HG03159 (cell line): ENCODE measurements at regions not wholly inside any gene's neighbourhood (a gene's known extent, or its start where the extent isn't known, plus 50 kb on each side); places are given as distances from the start of the nearest gene placed in this dataset.

Source experiments
- ATAC-seq: cut with Tn5 transposase; IDR thresholded peaks from one replicate; pipeline ENCODE4 v1.9.1; 2021; ENCODE audit warnings: mild to moderate bottlenecking, moderate library complexity; ENCODE audit not compliant: unreplicated experiment

DNA sequence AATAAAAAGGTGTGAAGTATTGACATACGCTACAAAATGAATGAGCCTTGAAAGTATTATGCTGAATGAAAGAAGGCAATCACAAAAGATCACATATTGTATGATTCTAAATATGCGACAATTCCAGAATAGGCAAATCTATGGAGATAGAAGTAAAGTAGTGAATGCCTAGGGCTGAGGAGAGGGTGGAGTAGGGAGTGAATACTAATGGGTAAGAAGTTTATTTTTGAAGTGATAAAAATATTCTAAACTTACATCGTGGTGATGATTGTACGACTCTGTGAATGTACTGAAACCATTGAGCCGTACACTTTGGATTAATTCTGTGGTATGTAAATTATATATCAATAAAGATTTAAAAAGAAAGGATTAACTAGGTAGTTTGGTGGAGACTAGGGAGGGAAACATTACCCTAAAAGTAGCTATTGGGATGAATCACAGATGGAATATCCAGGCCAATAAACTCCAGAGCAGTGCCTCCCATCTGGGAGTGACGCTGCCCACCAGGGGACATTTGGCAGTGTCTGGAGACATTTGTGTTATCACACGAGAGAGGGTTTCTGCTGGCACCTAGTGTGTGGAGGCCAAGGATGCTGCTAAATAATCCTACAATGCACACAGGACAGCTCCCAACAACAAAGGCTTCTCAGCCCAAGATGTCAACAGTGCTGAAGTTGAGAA is 214.2 kb upstream of the PCSK2 start:
- ATAC-seq, result no peak

DNA sequence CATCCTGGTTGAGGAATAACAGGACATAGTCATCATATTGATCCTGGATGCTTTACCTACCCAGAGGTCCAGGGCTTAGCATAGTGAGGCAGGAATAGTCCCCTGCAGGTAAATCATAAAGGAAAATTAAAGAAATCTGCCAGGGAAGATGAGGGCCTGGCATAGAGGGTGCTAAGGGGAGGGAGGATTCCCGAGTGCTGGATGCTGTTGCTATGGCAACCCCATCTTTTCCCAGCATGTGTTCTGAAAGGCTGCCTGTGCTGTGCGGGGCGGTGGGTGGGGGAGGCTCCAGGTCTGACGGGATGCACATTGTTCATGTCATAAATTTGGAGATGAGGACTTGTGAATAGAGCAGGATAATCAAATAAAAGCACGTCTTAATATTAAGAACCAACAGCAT is 212.6 kb upstream of the PCSK2 start:
- ATAC-seq, result no peak

DNA sequence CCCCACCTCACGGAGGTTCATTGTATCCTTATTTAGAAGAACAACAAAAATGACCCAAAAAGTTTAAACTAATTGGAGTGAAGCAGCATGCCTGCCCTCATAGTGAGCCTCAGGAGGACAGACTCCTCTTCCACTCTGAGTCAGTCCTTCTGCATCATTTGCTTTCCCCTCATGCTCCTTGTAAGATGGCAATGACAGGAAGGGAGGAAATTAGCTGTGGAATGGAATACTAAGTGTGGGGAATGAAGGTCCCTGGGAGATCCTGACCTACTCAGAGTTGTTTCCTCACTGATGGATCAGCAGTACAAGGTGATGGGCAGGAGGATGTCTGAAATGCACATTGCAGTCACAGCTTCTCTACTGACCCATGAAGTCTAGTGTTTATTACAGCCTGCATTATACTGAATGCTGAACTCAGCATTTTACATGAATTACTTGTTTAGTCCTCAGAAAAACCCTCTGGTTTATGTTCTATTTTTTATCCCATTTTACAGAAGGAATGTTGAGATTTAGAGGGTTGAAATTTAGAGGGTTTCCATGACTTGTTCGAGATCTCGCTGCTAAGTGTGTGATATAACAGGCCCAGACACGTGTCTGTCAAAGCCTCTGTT is 212.0 kb upstream of the PCSK2 start:
- no peak for ATAC-seq

DNA sequence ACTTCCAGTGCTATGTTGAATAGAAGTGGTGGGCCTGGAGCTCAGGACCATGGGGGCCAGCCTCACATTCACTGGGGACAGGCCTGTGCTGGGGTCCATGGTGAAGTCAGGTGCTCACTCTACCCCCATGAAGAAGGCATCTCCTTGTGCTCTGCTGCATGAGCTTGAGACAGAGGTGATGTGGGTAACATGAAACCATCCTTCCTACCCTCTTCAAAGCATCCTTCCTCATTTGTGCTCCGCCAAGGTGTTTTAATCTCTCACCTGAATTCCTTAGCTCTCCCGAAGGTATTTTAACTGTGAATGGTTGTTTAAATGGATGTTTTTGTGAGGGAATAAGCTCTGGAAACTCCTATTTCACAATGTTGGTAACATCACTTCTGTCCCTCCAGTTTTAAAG is 209.6 kb upstream of the PCSK2 start:
- ATAC-seq, result no peak

DNA sequence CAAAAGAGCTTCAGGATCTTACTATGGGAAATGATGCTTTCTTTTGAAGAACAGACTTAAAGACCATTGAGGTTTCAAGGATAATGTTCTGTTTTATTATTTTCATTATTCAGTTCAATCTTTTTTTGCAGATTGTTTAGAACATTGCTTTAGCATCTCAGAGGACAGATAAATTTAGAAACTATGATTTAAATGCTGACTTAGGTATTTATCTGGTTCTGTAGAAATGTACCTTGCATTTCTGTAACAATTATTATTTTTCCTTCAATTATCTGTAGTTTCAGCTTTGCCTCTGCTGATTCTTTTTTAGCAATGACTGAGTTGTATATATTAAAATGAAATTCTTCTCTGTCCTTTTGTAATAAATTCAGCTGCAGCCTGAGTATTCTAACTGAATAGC is 205.4 kb upstream of the PCSK2 start:
- no peak for ATAC-seq

DNA sequence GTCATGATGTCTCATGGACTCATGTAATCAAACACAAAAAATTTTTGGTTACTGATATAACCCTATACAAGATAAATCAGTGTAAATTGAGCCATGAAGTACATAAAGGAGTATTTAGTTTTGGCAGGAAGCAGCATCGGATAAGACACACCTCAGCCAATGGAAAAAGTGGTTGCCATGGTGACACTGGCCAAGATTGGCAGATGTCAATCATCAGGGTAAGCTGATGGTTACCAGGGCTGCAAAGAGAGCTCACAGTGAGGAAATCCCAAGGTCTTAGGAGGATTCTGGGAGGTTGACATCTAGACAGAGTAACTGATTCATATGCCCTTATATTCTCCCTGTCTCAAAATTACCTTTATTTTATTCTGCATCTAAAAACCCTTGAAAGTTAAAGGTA is 203.8 kb upstream of the PCSK2 start:
- ATAC-seq, result no peak

DNA sequence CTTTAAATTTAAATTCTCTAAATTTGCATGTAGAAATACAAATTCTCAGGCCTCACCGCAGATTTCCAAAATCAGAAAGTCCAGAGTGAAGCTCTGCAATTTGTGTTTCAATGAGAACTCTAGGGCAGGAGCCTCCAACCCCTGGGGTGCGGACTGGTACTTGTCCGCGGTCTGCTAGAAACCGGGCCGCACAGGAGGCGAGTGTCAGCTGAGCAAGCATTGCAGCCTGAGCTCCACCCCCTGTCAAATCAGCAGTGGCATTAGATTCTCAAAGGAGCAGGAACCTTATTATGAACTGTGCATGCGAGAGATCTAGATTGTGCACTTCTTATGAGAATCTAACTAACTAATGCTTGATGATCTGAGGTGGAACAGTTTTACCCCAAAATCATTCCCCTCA is 203.0 kb upstream of the PCSK2 start:
- ATAC-seq, result no peak

DNA sequence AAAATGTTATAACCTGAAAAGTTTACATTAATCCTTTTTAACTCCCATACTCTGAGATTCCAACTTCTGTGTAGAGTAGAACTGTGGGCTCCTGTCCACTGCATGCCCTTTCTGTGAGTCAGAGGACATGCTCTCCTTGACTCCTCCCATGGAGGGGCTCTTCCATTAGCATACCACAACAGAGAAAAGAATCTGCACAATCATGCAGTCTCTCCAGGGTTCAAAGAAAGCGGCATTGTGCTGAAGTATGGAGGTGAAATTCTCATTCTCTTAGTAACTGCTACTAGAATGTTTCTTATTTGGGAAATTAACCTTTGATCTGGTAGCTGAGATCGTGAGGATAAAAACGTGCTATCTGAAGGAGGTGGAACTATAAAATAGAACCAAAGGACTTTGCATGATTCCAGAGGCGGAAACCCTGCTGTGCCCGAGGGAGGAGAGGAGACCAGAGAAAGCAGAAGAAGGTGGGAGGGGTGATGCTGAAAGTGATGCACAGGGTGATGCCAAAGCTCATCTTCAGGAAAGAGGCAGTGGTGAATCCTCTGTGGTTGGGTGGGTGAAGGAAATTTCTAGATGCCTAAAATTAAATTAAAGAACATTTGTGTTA is 202.2 kb upstream of the PCSK2 start:
- ATAC-seq, result no peak

DNA sequence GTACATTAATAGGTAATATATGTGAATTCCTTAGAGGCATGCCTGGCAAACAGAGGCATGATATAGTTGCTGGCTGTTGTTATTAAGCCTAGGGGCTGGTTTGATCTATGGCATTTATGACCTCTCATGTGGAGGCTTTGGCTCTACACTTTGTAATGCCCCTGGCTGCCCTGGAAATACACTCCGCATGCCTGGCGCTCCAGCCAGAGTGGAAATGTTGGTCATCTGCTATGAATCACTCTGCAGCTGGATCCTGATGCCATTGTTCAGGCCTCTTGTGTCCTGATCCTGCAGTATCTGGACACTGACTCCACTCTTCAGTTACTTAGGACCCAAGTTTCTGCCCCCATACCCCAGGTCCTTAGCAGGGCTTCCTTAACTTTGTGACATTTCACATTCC is 200.5 kb upstream of the PCSK2 start:
- no peak for ATAC-seq

DNA sequence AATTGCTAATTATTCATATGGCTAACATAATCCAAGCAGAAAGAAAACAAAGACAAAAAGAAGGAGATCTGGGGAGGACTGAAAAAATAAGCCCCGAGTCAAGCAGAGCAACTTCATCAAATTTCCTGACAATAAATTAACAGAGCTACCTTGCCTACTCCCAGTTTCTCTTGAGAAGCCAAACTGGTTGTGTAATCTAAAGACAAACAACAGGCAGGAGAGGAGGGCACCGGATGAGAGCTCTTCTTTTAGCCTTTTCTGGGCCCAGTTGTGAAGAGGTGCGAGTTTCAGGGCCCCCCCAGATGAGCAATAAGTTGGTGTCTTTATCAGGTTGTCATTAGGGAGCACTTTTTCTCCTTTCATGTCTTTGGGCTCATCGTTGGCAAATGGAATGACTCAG is 197.1 kb upstream of the PCSK2 start:
- ATAC-seq, result no peak

DNA sequence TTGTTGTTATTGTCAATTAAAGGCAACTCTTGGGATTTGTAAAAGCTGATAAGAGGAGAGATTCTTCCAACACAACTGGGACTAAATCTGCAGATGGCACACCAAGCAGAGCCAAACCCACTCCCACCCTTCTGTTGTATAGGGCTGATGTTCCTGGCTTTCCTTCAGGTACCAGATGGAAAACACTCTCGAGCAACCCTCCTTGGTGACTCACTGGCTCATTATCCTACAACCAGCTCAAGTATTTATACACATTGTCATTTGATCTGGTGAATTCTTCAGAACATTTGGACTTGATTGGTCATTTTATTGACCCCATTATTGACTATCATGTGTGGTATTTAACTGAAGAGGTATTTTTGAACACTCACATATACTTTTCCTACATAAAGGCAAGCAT is 190.3 kb upstream of the PCSK2 start:
- no peak for ATAC-seq

DNA sequence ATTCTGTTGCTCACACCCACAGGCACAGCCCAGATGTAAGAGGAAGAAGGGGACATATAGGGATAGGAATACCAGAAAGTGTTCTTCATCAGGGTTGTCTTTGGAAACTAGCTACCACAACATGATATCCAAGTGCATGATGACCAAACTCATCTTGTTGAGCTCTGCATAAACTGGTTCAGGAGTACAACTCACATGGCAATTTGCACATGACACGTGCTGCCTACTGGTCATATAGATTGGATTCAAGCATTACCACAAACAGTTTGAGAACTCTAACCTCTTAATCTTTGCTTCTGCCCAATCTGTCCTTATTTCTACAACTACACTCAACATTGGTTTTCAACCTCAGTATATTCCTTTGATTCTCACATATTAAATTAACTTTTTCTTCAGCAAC is 184.7 kb upstream of the PCSK2 start:
- no peak for ATAC-seq

DNA sequence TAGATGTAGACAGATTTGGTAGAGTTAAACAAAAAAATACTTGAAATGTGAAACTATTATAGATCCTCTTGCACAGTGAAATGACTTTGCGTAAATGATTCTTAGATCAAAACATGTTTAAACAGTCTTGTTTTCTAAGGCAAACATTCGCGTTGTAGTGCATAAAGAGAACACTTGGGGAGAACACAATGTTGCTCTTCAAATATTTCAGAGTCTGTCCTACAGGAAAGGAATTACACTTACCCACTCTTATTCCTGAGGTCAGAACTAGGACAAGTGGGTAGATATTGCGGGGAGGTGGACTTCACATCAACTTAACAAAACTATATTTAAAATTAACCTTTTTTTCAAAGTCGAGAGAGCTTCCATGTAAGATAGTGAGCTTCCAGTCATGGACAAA is 183.5 kb upstream of the PCSK2 start:
- no peak for ATAC-seq

DNA sequence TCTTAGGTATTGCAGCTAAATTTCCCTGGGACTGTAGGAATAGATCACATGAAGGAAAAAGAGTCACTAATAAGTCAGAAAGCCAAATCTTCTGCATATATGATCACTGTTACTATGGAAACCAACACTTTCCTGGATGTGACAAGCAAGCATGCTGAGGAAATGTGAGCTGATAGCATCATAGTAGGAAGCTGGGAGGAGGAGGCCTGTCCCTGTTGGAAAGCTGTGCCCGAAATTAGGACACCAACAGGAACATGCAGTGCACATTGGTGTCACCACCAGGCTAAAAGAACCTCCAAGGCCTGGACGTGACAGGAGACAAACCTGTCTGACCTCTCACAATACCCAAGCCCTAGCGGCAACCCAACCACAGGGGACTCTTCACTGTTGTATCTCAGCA is 181.9 kb upstream of the PCSK2 start:
- no peak for ATAC-seq

DNA sequence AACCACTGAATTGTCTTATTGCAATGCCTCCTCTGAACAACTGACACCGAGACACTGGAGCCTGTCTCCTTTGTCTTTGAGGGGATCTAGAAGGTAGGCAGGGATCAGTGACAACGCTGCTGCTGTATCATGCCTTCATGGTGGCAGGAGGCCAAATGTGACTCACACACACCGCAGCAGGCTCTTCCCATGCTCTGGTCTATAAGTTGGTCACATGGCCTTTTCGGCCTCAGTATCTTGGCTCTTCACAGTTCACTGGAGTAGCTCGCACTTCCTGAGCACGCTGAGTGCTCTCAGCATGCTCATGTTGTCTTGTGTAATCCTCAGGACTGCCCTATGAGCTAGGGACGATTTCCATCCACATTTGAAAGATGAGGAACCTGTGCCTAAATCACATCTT is 167.4 kb upstream of the PCSK2 start:
- no peak for ATAC-seq

DNA sequence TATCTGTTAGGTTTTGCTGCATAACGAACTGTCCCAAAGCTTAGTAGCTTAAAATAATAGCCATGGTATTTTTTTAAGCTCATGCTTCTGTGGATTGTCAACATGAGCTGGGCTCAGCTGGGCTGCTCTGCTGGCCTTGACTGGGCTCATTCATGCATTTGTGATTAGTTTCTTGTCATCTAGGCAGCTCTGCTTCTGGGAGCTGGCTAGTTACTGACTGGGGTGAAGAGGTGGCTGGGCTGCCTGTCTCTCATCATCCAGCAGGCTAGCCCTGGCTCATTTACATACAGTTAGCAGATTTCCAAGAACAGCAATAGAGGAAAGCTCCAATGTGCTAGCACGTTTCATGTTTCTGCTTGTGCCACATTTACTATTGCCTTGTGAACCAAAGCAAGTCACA is 165.1 kb upstream of the PCSK2 start:
- ATAC-seq, result no peak

DNA sequence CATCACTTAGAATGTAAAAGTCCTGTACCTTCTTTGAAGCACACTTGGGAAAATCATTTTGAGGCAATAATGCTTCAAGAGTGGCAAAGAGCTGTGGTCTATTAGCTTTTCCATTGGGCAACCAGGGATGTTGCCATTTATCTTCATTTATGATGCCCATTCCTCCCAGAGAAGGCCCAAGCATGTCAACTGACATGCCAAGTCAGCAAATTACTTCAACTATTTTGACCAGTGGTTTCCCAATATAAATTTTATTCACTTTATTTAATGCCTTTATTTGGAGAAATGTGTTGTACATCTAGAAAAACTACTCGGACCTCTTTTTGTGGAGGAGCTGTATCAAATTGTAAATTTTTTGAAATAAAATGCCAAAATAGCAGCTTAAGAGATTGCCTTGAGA is 164.1 kb upstream of the PCSK2 start:
- ATAC-seq, result no peak

DNA sequence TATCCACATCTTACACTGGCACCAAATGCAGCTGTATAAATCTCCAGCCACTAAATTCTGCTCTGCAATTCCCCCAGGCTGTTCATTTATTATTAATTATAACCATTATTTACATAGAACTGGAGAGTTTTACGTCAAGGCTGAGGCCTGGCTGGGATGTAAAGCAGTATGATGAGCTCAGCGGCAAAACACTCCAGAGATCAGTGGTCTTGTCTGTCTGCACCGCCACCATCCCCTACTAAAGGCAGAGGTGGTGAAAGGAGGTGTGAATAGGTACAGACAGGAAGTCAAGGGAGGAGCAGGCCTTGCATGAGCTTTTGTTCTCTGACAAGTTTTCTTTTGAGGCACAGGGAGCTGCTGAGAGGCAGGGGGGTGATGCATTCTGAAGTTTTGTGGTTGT is 159.9 kb upstream of the PCSK2 start:
- no peak for ATAC-seq

DNA sequence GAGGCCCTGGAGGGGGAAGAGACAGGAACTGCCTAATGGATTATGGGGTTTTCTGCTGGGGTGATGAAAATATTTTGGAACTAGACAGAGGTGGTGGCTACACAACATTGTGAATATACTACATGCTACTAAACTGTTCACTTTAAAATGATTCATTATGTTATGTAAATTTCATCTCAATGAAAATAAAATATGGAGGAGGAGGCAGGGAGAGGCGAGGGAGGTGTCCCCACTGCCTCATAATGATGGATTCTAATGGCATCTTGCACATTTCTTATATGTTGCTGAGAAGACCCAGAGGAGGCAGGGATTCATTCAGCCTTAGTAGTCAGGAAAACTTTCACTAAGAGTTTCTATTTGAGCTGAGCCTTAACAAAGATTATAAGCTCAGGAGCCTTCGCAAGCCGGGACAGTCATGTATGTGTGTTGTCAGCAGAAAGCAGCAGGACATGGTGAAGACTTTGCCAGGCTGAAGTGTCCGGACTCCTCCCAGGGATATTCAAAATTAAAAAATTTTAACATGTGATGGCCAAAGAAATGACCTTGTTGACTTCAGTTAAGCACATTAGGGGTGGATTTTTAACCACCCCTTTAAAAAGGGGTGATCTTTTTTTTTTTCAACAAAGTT is 158.6 kb upstream of the PCSK2 start:
- ATAC-seq, result no peak

DNA sequence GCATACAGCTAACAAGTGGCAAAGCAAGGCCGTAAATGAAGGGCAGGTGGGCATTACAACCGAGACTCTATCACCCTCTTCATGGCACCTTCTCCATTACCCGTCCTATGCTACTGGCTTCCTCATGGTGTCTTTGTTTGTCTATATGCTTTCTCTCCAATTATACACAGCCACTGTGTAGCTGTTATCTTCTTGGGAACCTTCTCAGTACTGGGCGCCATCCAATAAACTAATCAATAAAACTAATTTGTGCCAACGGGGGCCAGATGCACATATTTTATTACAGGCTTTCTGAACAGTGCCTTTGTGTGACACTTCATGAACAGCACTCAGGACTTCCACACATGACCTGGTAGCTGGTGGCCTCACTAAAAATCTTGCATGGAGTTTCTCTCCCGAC is 149.8 kb upstream of the PCSK2 start:
- no peak for ATAC-seq

DNA sequence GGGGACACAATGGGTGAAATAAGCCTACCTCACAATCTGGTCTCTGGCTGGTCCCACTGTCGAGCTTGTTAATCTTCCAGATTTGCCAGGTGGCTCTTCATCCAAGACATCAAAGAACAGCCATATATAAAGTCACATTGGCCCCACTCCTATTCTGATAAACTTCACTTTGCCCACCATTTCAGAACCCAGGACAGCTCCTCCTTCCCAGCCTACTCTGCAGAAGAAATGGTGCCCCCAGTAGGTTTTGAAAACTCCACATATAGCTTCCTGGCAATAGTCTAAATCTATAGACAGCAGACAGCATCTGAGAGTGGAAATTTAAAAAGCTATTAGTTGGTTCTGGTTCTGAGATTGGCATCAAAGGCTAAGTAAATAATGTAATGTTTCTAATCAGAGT is 143.1 kb upstream of the PCSK2 start:
- ATAC-seq, result no peak

DNA sequence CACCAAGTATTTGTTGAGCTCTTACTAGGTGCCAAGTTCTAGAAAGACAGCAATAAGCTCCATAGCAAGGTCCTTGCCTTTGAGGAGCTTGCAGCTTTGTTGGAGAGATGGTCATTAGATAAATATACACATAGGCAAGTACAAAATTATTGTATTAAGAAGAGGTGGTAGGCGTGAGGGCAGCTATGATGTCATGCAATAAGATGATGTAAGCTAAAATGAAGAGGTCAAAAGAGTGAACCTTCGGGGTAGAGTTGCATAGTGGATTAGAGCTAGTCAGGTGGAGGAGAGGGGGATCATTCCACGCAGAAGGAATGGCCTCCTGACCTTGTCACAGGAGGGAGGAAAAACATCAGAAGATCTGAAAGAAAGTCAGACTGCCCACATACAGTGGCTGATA is 141.9 kb upstream of the PCSK2 start:
- no peak for ATAC-seq
